ENCODE measurements at regions not wholly inside any gene's neighbourhood (a gene's known extent, or its start where the extent isn't known, plus 50 kb on each side); places are given as distances from the start of the nearest gene placed in this dataset.

DNA sequence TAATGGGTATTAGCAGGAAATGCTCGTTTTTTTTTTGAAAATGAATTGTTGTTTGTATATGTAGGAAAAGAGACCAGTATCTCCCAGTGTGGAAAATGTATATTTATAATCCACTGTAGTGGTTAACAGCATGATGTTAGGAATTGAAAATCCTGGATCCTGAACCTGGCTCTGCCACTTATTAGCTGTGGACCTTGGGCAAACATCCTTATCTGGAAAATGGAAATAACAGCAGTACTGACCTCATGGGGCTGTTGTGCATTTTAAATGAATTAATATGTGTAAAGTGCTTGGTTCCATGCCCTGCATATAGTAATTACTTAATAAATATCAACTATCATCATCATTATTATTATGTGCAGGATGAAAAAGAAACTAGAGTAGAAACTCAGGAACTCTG, 251.3 kb downstream of the CDCA7 start:
- H3K4me3 ChIP-seq = no peak overlapping the region
- no peak overlapping the region for H3K27ac ChIP-seq
- no peaks in the 10 kb centered on the region for H3K9me3 ChIP-seq
- intact Hi-C loops (cut with DNase I; ENCODE audit: low total_unique reads) = no loop called here
- H3K27me3 ChIP-seq = no peaks in the 10 kb centered on the region
- no peak for DNase-seq (ENCODE audit: low spot score in 2 of 2)
- TF ChIP-seq CTCF (IDR thresholded peaks at IDR 0.05) (no peak), POLR2AphosphoS5 (IDR thresholded peaks at IDR 0.05) (no peak), POLR2A (IDR thresholded peaks at IDR 0.05) (no peak)
- no peaks in the 10 kb centered on the region for H3K4me1 ChIP-seq
- no peaks in the 10 kb centered on the region for H3K36me3 ChIP-seq

DNA sequence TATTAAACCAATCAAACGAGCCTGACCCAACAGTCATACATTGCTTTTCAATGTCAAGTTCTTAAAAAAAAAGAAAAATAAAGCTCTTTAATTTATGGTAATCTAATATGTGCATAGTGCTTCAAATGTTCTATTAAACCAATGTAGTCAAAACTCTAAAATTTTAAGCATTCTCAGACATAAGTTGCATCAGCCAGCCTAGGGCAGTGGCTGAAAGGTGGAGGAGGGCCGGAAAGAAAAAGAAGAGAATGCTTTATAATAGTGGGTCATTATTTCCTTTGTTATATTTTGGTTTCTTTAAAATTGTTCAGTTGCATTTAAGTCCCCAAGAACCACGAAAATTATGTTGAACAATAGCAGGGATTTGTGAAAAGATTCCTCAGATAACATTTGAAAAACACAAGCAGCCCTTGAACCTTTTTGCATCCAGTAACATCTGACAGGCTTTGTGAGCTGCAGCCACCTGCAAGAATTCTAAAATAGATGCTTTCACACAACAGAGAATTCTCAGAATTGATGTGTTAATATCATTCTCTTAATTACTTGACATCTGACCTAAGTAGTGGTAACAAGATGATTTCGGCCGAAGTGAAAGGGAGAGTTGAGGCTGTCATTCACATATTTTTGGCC, 252.1 kb downstream of the CDCA7 start:
- DNase-seq (ENCODE audit: low spot score in 2 of 2) = no peak
- no peaks in the 10 kb centered on the region for H3K9me3 ChIP-seq
- intact Hi-C loops (cut with DNase I; ENCODE audit: low total_unique reads) = no loop called here
- no peaks in the 10 kb centered on the region for H3K4me1 ChIP-seq
- TF ChIP-seq POLR2A (IDR thresholded peaks at IDR 0.05) (no peak), POLR2AphosphoS5 (IDR thresholded peaks at IDR 0.05) (no peak)
- no peaks in the 10 kb centered on the region for H3K27me3 ChIP-seq
- H3K27ac ChIP-seq = no peak overlapping the region
- no peaks in the 10 kb centered on the region for H3K36me3 ChIP-seq
- H3K4me3 ChIP-seq = no peak overlapping the region

GRCh38 chr2:173607606-173608311, 253.1 kb downstream of the CDCA7 start:
- no peaks in the 10 kb centered on the region for H3K4me1 ChIP-seq
- no peak for DNase-seq (ENCODE audit: low spot score in 2 of 2)
- intact Hi-C loops (cut with DNase I; ENCODE audit: low total_unique reads) = no loop called here
- H3K9me3 ChIP-seq = no peaks in the 10 kb centered on the region
- TF ChIP-seq POLR2AphosphoS5 (IDR thresholded peaks at IDR 0.05) = no peak
- TF ChIP-seq POLR2A (IDR thresholded peaks at IDR 0.05) = no peak
- no peak for TF ChIP-seq CTCF (IDR thresholded peaks at IDR 0.05)
- H3K36me3 ChIP-seq = no peaks in the 10 kb centered on the region
- H3K27me3 ChIP-seq = no peaks in the 10 kb centered on the region
- no peak overlapping the region for H3K4me3 ChIP-seq
- H3K27ac ChIP-seq = no peak overlapping the region

DNA sequence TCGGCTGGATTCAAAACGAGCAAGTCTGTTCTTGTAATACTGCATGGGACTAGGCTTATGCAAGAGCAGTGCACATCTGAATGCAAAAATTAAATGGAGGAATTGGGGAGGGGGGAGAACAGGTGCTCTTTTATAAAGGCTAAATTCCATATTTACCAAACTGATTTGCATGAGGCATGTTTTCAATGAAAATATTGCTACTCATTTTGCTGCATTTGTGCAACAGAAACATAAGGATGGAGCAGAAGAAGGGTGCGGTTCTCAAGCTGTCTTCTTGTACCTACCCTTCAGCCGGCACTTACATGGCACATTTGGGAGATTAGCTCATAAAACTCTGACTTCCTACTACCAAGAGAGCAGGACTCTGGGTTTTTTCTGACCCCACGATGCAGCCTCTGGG, 256.4 kb downstream of the CDCA7 start:
- Histone ChIP-seq H3K4me1 (no peaks in the 10 kb centered on the region), H3K4me3 (no peak overlapping the region), H3K36me3 (no peaks in the 10 kb centered on the region), H3K27me3 (no peaks in the 10 kb centered on the region), H3K27ac (no peak overlapping the region), H3K9me3 (no peaks in the 10 kb centered on the region)
- intact Hi-C loops (cut with DNase I; ENCODE audit: low total_unique reads) = no loop called here
- TF ChIP-seq POLR2A (IDR thresholded peaks at IDR 0.05) (no peak), POLR2AphosphoS5 (IDR thresholded peaks at IDR 0.05) (no peak), CTCF (IDR thresholded peaks at IDR 0.05) (no peak)
- no peak for DNase-seq (ENCODE audit: low spot score in 2 of 2)

- Histone ChIP-seq H3K27me3 (no peaks in the 10 kb centered on the region), H3K27ac (no peak overlapping the region), H3K4me1 (no peaks in the 10 kb centered on the region), H3K9me3 (no peaks in the 10 kb centered on the region), H3K36me3 (no peaks in the 10 kb centered on the region), H3K4me3 (no peak overlapping the region)
- intact Hi-C loops (cut with DNase I; ENCODE audit: low total_unique reads) = no loop called here
- no peak for DNase-seq (ENCODE audit: low spot score in 2 of 2)
- no peak for TF ChIP-seq POLR2AphosphoS5 (IDR thresholded peaks at IDR 0.05)
- TF ChIP-seq CTCF (IDR thresholded peaks at IDR 0.05) = no peak
- no peak for TF ChIP-seq POLR2A (IDR thresholded peaks at IDR 0.05)
Observed at GRCh38 chr2:173612354-173612753, 257.7 kb downstream of the CDCA7 start.
